SK-N-SH treated with all-trans-retinoic acid at 6 μM for 48 hours (cell line): ENCODE measurements at regions not wholly inside any gene's neighbourhood (a gene's known extent, or its start where the extent isn't known, plus 50 kb on each side); places are given as distances from the start of the nearest gene placed in this dataset.

Source experiments
- ATAC-seq: fragments of 200-7000 bp; cut with Tn5 transposase; 3 replicates; pipeline ENCODE4 v1.9.1; 2020; ENCODE audit warnings: mild to moderate bottlenecking, moderate library complexity
- ARNTL ChIP-seq: fragments of 450-650 bp; formaldehyde crosslinking; IDR thresholded peaks from 2 replicates; pipeline ENCODE4 v1.5.0; 2020; ENCODE audit warnings: low read depth, mild to moderate bottlenecking, moderate library complexity, borderline replicate concordance
- BACH2 ChIP-seq: fragments of 250-450 bp; sonication (Bioruptor Pico); IDR thresholded peaks from 2 replicates; pipeline ENCODE4 v1.9.0; 2021; ENCODE audit warnings: mild to moderate bottlenecking, borderline replicate concordance
- CSDC2 ChIP-seq: fragments of 250-450 bp; sonication (Bioruptor Pico); IDR thresholded peaks from 2 replicates; pipeline ENCODE4 v1.5.0; 2020; ENCODE audit warnings: mild to moderate bottlenecking, moderate library complexity
- ESRRG ChIP-seq: fragments of 250-450 bp; sonication (Bioruptor Pico); IDR thresholded peaks from 2 replicates; pipeline ENCODE4 v1.6.1; 2021; ENCODE audit warnings: mild to moderate bottlenecking
- GLIS3 ChIP-seq: fragments of 250-450 bp; sonication (Bioruptor Pico); IDR thresholded peaks from 2 replicates; pipeline ENCODE4 v1.5.0; 2020; ENCODE audit warnings: mild to moderate bottlenecking, moderate library complexity
- ISL1 ChIP-seq: fragments of 250-450 bp; sonication (Bioruptor Pico); IDR thresholded peaks from 2 replicates; pipeline ENCODE4 v2.1.2; 2022; ENCODE audit warnings: mild to moderate bottlenecking, moderate library complexity
- OSR1 ChIP-seq: fragments of 250-450 bp; sonication (Bioruptor Pico); IDR thresholded peaks from 2 replicates; pipeline ENCODE4 v1.8.0; 2022; ENCODE audit warnings: moderate library complexity, mild to moderate bottlenecking, inconsistent platforms
- PPARA ChIP-seq: fragments of 250-450 bp; sonication (Bioruptor Pico); IDR thresholded peaks from 2 replicates; pipeline ENCODE4 v1.5.0; 2020; ENCODE audit warnings: mild to moderate bottlenecking, borderline replicate concordance
- RARB ChIP-seq: fragments of 250-450 bp; sonication (Bioruptor Pico); IDR thresholded peaks from 2 replicates; pipeline ENCODE4 v1.8.0; 2021; ENCODE audit warnings: mild to moderate bottlenecking, moderate library complexity
- SNAI2 ChIP-seq: fragments of 250-450 bp; sonication (Bioruptor Pico); IDR thresholded peaks from 2 replicates; pipeline ENCODE4 v1.5.0; 2020; ENCODE audit warnings: mild to moderate bottlenecking, moderate library complexity
- TCF4 ChIP-seq: fragments of 250-450 bp; sonication (Bioruptor Pico); IDR thresholded peaks from 2 replicates; pipeline ENCODE4 v1.8.0; 2021; ENCODE audit warnings: mild to moderate bottlenecking, moderate library complexity, borderline replicate concordance
- TOX ChIP-seq: fragments of 250-450 bp; sonication (Bioruptor Pico); IDR thresholded peaks from 2 replicates; pipeline ENCODE4 v1.8.0; 2021; ENCODE audit warnings: mild to moderate bottlenecking, moderate library complexity, borderline replicate concordance
- ZC3H10 ChIP-seq: fragments of 250-450 bp; sonication (Bioruptor Pico); IDR thresholded peaks from 2 replicates; pipeline ENCODE4 v1.5.1; 2021; ENCODE audit warnings: mild to moderate bottlenecking, moderate library complexity
- ZFP3 ChIP-seq: fragments of 250-450 bp; sonication (Bioruptor Pico); IDR thresholded peaks from 2 replicates; pipeline ENCODE4 v1.5.0; 2020; ENCODE audit warnings: mild to moderate bottlenecking, moderate library complexity
- ZFP30 ChIP-seq: fragments of 450-650 bp; formaldehyde crosslinking; IDR thresholded peaks from 2 replicates; pipeline ENCODE4 v1.5.0; 2022; ENCODE audit warnings: mild to moderate bottlenecking, moderate library complexity
- ZNF565 ChIP-seq: fragments of 450-650 bp; formaldehyde crosslinking; conservative IDR thresholded peaks from 2 replicates; pipeline ENCODE4 v1.5.0; 2020; ENCODE audit warnings: low read depth, mild to moderate bottlenecking, moderate library complexity
- ZNF70 ChIP-seq: fragments of 450-650 bp; formaldehyde crosslinking; IDR thresholded peaks from 2 replicates; pipeline ENCODE4 v1.5.0; 2020; ENCODE audit warnings: mild to moderate bottlenecking, moderate library complexity
- TF ChIP-seq, protein P1 (sequence below): fragments of 250-450 bp; sonication (Bioruptor Pico); IDR thresholded peaks from 2 replicates; pipeline ENCODE4 v1.5.0; 2020; ENCODE audit warnings: mild to moderate bottlenecking, moderate library complexity
- TF ChIP-seq, protein P2 (sequence below): fragments of 250-450 bp; sonication (Bioruptor Pico); IDR thresholded peaks from 2 replicates; pipeline ENCODE4 v1.5.1; 2020; ENCODE audit warnings: low read depth, mild to moderate bottlenecking, moderate library complexity
- TF ChIP-seq, protein P3 (sequence below): fragments of 250-450 bp; sonication (Bioruptor Pico); IDR thresholded peaks from 2 replicates; pipeline ENCODE4 v1.8.0; 2021; ENCODE audit warnings: low read depth, mild to moderate bottlenecking, moderate library complexity, borderline replicate concordance

DNA sequence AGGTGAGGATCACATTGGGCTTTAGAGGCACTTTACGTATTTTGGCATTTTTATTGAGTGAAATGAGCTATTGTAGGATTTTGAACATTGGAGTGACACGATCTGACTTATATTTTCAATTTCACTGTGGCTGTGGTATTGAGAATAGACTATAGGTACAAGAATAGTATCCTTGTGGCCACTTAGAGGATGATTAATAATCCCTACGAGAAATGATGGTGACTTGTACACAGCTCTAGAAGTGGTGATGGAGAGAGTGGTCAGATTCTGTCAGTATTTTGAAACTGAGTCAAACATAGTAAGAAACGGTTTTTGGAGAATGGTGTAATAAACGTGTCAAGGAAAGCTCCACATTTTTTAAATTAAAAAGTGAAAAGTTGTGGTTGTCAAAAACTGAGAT lies 494.7 kb downstream of the EPHA5 start:
- no peak for ATAC-seq

DNA sequence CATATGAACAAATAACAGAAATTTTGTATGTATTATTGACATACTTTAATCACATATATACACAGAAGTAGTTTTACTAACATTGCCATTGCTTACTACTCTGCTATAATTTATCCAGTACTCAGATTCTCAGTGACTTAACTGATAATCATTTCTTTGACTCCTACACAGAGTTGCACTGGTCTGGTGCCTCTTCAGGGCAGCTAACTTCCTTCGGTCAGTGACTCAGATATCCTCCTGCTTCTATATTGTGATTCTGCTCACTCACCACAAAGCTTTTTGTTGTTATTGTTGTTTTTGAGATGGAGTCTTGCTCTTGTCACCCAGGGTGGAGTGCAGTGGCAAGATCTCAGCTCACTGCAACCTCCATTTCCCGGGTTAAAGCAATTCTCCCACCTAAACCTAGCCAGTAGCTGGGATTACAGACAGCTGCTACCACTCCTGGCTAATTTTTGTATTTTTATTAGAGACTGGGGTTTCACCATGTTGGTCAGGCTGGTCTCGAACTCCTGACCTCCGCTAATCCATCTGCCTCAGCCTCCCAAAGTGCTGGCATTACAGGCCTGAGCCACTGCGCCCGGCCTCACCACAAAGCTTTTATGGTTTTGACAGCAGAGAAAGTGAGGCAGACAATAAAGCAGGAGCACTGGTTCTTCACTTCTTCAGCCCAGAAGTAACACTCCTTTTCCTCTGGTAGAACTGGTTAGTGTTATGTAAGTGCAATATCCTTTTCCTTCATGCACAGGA lies 499.3 kb downstream of the EPHA5 start:
- no peak for ATAC-seq

More for the DNA sequence above, 494.7 kb downstream of the EPHA5 start:
- no peak for TF ChIP-seq ARNTL (CRISPR knock-in tag)
- TF ChIP-seq, protein P1, sequence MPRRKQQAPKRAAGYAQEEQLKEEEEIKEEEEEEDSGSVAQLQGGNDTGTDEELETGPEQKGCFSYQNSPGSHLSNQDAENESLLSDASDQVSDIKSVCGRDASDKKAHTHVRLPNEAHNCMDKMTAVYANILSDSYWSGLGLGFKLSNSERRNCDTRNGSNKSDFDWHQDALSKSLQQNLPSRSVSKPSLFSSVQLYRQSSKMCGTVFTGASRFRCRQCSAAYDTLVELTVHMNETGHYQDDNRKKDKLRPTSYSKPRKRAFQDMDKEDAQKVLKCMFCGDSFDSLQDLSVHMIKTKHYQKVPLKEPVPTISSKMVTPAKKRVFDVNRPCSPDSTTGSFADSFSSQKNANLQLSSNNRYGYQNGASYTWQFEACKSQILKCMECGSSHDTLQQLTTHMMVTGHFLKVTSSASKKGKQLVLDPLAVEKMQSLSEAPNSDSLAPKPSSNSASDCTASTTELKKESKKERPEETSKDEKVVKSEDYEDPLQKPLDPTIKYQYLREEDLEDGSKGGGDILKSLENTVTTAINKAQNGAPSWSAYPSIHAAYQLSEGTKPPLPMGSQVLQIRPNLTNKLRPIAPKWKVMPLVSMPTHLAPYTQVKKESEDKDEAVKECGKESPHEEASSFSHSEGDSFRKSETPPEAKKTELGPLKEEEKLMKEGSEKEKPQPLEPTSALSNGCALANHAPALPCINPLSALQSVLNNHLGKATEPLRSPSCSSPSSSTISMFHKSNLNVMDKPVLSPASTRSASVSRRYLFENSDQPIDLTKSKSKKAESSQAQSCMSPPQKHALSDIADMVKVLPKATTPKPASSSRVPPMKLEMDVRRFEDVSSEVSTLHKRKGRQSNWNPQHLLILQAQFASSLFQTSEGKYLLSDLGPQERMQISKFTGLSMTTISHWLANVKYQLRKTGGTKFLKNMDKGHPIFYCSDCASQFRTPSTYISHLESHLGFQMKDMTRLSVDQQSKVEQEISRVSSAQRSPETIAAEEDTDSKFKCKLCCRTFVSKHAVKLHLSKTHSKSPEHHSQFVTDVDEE, result no peak

DNA sequence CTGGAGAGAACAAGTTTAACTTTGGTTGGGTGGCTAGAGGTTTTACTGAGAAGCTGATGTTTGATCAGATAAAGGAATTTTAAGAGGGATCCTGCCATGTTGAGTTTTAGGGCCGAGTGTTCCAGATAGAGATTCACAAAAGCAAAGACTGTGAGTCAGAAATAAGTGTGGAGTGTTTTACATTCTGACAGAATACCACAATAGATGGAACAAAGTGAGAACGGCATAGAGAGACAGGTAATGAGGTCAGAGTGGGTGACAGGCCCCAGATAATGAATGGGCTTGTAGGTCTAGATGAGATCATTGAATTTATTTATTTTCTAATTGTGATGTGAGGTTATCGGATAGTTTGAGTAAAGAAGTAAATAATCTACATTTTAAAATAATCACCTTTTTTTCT lies 502.6 kb downstream of the EPHA5 start:
- ATAC-seq, result no peak
- no peak for TF ChIP-seq ZNF70 (CRISPR knock-in tag)
- no peak for TF ChIP-seq ARNTL (CRISPR knock-in tag)
- no peak for TF ChIP-seq ZNF565 (CRISPR knock-in tag)

More for the DNA sequence above, 499.3 kb downstream of the EPHA5 start:
- TF ChIP-seq SNAI2 (CRISPR knock-in tag) (no peak), ESRRG (CRISPR knock-in tag) (no peak), ZNF70 (CRISPR knock-in tag) (no peak), BACH2 (no peak), RARB (CRISPR knock-in tag) (no peak), ZFP3 (no peak), ZFP30 (no peak)
- TF ChIP-seq, all 23 proteins: peak for 0

DNA sequence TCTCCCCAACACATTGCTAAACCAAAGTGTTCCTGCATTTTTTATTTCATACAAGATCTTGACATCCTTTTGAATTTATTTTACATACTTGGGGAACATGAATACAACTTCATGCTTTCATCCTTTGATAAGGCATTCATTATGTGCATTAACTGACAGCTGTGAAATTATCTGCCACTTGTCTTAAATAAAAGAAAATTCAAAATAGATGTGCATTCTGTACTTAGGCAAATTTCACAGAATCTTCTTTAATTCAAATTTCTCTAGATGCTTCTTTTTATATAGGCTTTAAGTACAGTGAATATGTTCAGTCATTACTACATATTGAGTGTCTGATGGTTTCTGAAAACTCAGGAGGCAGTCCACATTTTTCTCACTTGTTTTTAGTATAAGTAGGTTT lies 518.1 kb downstream of the EPHA5 start:
- ATAC-seq, result no peak
- no peak for TF ChIP-seq ARNTL (CRISPR knock-in tag)
- TF ChIP-seq TOX (CRISPR knock-in tag), result no peak
- TF ChIP-seq, protein P1, result no peak
- no peak for TF ChIP-seq ISL1
- no peak for TF ChIP-seq BACH2
- no peak for TF ChIP-seq ZNF70 (CRISPR knock-in tag)
- TF ChIP-seq, protein P2, sequence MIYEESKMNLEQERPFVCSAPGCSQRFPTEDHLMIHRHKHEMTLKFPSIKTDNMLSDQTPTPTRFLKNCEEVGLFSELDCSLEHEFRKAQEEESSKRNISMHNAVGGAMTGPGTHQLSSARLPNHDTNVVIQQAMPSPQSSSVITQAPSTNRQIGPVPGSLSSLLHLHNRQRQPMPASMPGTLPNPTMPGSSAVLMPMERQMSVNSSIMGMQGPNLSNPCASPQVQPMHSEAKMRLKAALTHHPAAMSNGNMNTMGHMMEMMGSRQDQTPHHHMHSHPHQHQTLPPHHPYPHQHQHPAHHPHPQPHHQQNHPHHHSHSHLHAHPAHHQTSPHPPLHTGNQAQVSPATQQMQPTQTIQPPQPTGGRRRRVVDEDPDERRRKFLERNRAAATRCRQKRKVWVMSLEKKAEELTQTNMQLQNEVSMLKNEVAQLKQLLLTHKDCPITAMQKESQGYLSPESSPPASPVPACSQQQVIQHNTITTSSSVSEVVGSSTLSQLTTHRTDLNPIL, result no peak
- TF ChIP-seq TCF4 (CRISPR knock-in tag), result no peak
- no peak for TF ChIP-seq ZFP3
- no peak for TF ChIP-seq RARB (CRISPR knock-in tag)
- no peak for TF ChIP-seq ZFP30
- TF ChIP-seq CSDC2 (CRISPR knock-in tag), result no peak
- no peak for TF ChIP-seq PPARA (CRISPR knock-in tag)
- no peak for TF ChIP-seq ESRRG (CRISPR knock-in tag)
- TF ChIP-seq, protein P3, sequence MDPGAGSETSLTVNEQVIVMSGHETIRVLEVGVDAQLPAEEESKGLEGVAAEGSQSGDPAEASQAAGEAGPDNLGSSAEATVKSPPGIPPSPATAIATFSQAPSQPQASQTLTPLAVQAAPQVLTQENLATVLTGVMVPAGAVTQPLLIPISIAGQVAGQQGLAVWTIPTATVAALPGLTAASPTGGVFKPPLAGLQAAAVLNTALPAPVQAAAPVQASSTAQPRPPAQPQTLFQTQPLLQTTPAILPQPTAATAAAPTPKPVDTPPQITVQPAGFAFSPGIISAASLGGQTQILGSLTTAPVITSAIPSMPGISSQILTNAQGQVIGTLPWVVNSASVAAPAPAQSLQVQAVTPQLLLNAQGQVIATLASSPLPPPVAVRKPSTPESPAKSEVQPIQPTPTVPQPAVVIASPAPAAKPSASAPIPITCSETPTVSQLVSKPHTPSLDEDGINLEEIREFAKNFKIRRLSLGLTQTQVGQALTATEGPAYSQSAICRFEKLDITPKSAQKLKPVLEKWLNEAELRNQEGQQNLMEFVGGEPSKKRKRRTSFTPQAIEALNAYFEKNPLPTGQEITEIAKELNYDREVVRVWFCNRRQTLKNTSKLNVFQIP, result no peak
- no peak for TF ChIP-seq GLIS3 (CRISPR knock-in tag)
- TF ChIP-seq ZC3H10 (CRISPR knock-in tag), result no peak
- no peak for TF ChIP-seq OSR1 (CRISPR knock-in tag)
